ENCODE measurements at regions not wholly inside any gene's neighbourhood (a gene's known extent, or its start where the extent isn't known, plus 50 kb on each side); places are given as distances from the start of the nearest gene placed in this dataset.

GRCh38 chr2:64345998-64346397 is 108.0 kb upstream of the LGALSL start:
- no peak for DNase-seq

GRCh38 chr2:64348386-64349130 is 105.4 kb upstream of the LGALSL start:
- no peak for DNase-seq

DNA sequence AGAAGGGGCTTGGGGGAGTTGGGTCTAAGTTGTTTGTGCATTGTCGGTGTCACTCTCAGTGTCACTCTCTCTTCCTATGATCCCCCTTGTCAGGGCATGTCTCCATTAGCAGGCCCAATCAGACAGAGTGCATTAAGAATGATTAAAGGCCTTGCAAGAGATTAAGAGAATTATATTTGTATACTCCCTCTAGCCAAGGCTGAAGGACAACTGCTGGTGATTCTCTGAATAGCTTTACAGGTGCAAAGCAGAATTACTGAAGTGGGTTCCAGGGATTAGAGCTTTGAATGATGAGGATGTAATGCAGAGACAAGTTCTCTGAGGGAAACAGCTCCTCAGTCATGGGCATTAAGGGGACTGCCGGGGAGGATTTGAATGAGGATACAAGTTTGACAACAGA is 104.8 kb upstream of the LGALSL start:
- no peak for DNase-seq

- DNase-seq, result no peak
Observed at GRCh38 chr2:64350996-64351395, 103.0 kb upstream of the LGALSL start.

DNA sequence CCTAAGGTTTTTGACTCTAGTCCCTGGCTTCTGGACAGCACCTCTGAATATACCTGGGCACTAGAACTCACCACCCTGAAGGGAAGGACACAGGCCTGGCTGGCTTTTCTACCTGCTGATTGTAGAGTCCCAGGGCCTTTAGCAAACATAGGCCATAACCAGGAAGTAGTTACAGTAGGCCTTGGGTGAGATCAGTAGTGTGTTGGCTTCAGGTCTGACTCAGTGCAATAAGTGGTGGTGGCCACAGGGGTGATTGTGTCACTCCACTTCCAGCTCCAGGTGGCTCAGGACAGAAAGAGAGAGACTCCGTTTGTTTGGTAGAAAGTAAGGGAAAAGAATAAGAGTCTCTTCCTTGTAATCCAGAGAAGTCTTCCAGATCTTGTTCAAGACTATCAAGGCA is 101.7 kb upstream of the LGALSL start:
- DNase-seq, result peak in 1 of 5 donors; percentile 15

DNA sequence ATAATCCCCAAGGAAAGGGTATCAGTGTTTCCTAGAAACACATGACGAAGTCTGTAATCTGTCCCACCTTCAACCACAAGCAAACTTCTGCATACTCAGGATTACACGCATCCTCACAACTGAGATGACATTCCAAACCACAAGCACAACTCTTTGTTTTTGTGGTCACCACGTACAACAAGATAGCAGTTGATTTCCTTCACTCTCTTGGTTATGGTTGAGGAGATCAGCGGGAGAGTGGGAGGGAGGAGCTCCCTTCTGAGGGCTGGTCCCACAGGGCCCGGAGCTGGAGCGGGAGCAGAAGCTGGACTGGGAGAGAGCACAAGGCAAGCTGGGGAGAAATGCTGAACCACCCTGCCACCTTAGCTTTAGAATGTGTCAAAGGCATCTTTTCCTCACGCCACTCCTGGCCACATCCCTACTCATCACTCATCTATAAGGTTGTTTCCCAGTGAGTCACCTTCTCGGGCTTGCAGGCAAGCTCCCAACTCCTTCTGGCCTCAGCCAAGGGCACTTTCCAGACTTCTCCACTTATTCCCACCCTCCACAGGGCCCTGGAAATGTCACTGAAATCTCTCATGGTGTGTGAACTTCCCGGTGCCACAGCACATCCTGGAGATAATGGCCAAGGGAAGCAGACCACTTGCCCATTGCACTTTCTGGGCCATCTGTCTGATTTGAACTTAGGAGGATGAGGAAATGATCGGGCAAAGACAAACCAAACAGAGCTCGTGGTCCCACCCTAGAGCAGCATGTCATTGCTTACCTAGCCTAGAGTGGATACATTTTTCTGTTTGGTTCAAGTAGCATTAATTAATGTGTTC is 98.9 kb upstream of the LGALSL start:
- DNase-seq, result no peak

GRCh38 chr2:64356906-64357305 is 97.1 kb upstream of the LGALSL start:
- no peak for DNase-seq

DNA sequence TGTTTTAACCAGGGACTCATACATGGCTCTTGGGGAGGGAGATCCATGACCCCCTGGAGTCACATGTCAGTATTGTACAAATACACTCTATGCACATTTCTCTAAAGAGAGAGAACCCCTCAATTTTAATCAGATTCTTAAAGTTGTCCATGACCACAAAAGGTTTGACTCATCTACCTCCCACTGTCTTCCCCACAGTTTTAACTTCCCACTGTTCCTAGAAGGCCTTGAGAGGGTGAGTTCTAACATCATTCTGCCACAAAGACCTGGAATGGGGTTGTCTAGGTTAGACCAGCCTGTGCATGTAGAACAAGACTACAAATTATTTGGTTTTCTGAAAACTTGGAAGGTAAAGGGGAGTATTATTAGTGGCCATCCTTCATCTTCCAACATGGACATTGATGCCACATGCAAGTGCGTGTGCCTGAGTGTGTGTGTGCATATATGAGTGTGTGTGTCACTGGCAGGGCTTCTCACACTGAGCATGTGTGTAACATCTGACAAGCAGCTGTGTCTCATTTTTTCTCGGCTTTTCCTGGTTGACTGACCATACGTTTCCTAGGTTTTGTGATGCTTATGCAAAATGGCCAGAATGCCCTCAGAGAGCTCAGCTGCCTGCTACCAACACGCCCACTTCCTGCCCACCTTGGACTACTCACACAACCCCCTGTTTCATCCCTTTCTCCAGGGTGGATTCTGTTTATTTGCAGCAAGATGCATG is 94.6 kb upstream of the LGALSL start:
- no peak for DNase-seq

DNA sequence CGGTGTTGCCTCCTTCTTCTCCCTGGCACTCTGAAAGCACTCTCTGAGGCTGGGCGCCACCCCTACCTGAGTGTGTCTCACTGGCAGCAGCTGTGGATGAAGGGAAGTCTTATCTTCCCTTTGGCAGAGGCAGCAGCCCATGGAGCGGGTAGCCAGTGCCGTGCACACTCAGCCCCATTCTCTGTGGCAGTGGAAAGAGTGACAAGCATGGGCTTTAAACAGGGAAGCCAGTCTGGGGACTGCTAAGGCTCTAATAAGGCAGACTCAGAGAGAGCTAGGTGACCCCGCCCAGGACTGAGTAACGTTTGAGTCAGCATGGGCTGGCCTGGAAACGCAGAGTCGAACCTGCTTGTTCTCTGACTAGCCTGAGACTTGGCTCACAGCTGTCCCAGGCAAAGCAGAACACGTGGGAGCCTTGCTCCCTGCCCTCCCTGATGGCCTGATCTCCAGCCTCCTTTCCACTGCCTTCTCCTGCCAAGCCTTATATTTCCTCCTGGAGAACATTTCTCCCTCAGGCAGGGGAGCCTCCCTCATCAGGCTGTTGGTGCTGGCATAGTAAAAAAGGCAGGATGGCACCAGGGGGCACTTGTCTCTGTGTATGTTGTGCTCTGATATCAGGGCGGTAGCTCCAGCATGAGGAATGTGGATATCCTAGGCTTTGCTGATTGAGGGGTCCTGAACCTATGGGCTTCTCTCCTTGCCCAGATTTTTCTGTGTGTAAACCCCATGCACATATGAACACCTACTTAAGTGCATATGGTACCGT is 93.9 kb upstream of the LGALSL start:
- peak in 1 of 5 donors; percentile 39 for DNase-seq

DNA sequence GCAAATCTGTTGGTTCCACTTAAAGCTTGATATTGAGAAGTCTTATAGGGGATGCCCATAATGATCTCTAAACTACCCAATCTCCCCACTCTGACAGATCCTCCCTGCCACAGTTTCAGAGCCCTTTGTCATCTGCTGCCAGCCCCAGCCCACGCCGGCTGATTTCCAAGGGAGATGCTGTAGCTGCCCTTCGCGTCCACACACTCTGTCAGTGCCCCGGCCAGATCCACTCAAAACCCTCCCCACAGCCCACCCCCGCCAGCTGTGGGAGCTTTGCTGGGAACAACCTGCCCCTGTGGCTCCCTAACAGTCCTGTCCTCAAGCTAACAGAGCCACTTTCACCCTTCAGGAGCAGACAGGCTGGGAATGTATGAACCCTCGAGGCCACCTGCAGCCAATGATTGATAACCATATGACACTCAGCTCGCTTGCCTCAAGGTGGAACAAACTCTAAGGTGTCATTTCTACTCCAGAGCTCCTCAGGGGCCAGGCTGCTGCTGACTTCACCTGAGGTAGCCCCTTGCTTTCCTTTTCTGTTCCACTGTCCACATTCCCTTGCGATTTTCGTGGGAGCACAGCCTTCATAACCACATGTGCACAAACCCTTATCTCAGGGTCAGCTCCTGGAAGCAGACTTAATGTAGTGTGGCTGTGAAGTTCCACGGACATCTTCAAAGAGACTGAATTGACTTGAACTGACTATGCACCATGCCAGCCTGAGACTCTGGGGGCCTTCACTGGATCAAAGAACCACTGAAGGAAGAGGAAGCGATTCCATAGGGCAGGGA is 92.6 kb upstream of the LGALSL start:
- DNase-seq, result no peak

DNA sequence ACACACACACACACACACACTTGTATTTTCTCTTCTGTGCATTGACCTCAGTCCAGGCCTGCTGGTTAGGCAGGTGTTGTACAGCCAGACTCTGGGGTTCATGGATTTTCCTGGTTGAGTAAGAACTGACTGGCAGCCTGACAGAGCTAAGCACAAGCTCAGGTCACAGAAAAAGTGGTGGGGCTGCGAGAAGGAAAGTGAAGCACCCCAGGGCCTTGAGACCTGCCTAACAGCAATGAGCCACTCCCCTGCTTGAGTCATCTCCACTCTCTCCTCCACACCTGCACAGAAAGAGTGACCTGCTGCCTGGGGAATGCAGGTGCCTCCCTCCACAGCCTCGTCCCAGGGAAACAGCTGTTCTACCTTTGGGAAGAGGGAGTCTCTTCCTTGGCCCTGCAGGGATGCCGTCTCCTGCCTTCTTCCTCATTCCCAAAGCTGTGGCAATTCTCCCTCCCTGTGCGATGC is 91.4 kb upstream of the LGALSL start:
- DNase-seq, result no peak

DNA sequence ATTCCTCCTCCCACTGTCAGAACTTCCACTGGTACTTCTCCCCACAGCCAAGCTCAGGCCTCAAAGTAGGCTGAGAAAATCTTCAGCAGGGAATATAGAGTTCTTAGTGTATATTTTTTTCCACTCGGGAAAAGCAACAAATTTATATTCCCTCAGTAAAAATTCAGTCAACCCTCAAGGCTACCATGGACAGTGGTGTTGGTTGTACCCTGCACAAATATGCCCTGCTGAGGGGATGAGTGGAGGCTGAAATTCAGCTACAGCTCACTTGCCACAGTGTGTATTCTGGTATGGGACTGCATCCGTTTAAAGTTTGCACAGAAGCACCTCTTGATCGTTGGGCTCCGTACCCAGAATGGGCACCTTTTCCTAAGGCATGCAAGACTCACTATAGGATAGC is 90.8 kb upstream of the LGALSL start:
- DNase-seq, result no peak

GRCh38 chr2:64363848-64364247 is 90.1 kb upstream of the LGALSL start:
- no peak for DNase-seq

DNA sequence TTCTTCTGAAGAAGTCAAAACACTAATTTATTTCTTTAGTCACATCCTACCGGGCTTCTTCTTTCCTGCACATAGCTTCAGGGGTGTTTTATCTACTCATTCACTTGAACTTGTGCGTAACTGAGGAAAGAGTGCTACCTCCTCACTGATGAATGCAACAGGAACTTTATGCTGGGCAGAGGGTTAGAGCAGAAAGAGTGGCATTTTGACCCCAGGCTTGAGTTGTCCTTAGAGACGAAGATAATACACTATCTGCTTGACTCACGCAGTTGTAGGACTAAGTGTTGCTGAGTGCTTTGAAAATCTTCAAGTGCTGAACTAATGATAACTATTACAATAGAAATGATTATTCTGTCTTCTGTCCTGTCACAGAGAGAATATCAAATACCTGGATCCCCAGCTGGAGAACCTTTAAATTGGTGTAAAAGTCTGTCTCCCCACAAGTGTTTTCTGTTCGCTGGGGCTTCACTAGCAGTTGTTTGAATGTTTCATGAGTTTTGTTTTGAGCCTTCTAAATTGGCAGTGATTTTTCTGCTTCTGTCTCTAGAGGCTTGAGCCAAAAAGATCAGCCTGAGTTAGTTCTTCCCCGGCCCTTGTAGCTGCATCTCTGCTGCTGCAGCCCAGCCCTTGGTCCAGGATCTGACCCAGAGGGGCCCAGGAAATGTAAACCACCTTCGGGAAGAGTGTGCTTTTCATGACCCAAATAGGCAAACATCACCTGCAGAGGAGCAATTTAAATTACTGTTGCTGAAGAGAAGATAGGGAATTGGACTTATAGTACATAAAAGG is 86.3 kb upstream of the LGALSL start:
- no peak for DNase-seq

- no peak for DNase-seq
Observed at GRCh38 chr2:64369706-64370105, 84.3 kb upstream of the LGALSL start.

DNA sequence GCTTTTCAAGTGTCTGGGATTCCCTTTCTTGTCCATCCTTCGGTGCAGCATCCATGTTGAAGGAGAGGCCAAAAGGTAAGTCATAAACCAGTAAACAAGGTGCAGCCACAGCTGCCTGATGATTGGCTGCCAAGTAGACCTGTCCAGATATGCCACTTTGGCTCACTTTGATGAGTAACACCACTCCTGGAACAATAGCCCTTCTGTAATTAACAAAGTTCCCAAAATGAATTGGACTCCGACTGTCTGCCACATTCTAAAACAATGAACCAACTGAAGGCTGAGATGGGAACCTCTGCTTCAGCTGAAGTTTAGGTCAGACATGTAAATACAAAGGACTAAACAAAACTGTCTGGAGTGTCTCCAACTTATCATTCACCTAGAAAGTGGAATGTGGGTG is 82.2 kb upstream of the LGALSL start:
- DNase-seq, result no peak

DNA sequence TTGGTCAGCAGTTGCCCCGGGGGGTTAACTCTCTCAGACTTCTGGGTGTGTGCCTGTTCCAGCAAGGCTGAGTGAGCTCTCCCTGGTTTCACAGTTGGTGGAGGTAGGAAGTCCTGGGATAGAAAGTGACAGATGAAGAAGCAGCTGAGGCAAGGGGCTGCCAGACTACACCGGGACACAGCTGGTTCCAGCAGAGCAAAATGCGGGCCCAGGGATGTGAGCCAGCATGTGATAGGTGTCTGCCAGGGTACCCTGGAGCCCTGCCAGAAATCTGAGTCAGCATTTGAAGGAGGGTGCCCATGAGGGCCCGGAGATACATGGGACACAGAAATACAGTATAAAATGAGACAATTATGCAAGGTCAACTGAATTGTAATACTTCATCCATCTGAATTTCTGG is 79.3 kb upstream of the LGALSL start:
- DNase-seq, result no peak

DNA sequence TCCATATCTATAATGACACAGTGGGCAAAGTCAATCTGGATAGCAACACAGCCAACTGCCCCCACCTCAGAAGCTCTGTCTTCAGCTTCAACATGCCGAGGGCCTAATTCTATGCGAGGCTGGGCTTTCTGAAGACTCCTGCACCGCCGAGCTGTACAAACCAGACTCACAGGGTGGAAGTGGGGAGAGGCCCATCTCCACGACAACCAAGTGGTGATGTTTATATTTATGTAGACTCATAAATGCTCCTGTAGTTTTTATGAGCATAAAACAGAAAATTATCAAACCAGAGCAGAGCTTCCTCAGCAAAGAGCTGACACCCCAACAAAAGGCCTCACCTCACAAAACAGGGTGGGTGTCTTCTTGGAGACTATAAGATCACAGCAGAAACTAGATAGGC is 77.0 kb upstream of the LGALSL start:
- DNase-seq, result no peak

- no peak for DNase-seq
Observed at GRCh38 chr2:64379186-64379585, 74.8 kb upstream of the LGALSL start.

DNA sequence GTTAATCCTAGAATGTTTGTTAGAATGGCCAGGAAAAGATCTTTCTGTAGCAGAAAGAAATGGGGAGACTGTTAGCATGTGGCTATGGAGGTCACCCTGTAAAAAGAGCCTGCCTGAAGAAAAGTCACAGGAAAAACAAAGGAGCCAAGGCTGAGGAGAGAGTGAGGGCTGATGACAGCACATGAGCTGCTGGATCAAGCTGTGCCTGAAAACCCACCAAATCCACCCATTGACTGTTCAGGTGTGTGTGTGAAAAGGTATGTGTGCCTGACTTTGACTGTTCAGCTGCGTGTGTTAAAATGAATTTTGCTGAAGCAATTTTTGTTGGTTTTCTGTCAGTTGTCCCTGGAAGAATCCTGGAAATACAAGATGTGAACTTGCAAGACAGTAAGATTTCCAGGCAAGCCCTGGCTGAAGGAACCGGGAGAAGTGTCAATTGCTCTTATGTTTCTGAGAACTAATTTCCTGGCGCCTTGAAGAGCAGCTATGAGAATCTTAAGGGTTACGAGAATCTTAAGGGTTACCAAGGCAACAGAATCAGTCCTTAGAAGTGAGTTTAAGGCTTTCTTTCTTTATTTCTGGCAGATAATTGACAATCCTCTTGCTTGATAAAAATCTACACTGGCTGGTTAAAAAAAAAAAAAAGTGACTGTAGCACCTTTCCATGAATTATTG is 73.0 kb upstream of the LGALSL start:
- no peak for DNase-seq

All from T-helper 1 cell (primary cell).